ENCODE measurements at regions not wholly inside any gene's neighbourhood (a gene's known extent, or its start where the extent isn't known, plus 50 kb on each side); places are given as distances from the start of the nearest gene placed in this dataset.

GRCh38 chr6:140897804-140898573 is 1234.7 kb upstream of the GJE1 start:
- DNase-seq (ENCODE audit: low spot score): no peak

- DNase-seq (ENCODE audit: low spot score): no peak
Measured at GRCh38 chr6:140897349-140897748, 1235.4 kb upstream of the GJE1 start.

DNA sequence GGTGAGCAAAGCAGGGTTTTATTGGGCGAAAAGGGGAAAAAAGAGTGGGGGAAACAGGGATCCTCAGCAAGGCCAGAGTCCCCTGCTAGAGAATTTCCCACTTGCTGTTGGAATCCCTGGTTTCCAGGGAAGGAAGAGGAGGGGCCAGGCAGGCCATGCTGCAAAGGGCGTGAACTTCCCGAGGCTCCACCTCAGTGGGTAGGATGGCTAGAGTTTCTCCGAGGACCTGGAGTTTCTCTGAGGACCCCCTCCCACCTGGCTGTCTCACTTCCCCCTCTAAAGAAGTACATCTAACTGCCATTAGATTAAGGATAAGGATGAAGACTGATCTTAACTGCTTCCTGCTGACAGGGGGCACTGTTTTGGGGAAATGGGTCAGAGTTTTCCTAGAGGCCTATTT is 1239.3 kb upstream of the GJE1 start:
- DNase-seq (ENCODE audit: low spot score): no peak

- no peak for DNase-seq (ENCODE audit: low spot score)
Measured at GRCh38 chr6:140879946-140880345, 1252.8 kb upstream of the GJE1 start.

DNA sequence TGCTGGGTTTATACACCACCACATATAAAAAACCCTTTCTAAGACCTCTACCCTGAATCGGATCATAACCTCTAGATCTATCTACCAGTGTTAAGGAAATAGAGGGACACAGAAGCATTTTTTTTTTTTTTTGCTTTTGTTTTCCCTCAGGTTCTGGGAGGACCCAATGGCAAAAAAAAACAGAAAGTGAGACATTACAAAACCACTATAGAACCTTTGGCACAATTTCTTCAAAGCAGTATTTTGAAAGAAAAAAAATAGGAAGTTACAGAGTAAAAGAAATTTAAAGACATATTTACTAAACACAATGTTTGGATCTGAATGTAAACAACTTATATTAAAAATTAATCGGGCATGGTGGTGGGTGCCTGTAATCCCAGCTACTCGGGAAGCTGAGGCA is 1258.7 kb upstream of the GJE1 start:
- DNase-seq (ENCODE audit: low spot score): no peak

GRCh38 chr6:140872885-140873284 is 1259.8 kb upstream of the GJE1 start:
- no peak for DNase-seq (ENCODE audit: low spot score)

DNA sequence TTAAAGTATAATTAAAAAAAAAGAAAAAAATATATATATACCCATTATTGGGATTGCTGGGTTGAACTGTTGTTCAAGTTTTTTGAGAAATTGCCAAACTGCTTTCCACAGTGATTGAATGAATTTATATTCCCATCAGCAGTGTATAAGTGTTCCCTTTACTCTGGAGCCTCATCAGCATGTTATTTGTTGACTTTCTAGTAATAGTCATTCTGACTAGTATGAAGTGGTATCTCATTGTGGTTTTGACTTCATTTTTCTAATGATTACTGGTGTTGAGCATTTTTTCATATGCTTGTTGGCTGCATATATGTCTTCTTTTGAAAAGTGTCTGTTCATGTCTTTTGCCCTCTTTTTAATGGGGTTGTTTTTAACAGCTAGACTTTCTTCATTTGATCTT is 1260.8 kb upstream of the GJE1 start:
- no peak for DNase-seq (ENCODE audit: low spot score)

DNA sequence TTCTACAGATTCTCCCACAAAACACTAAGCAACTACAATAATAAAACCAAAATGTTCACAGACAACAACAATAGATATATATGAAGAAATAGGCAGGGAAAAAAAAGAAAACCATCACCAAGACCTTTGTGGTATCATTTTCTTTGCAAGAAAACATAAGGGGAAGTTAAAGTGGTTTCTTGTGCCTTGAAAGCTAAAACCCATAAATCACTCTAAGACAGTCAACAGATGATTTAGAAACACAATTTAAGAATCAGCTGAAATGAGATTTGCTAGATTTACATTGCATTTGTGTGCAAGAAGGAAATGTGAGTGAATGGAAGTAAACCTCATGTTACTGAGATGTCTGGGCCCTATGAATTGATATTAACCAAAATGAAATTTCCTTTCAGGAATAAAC is 1265.4 kb upstream of the GJE1 start:
- no peak for DNase-seq (ENCODE audit: low spot score)

DNA sequence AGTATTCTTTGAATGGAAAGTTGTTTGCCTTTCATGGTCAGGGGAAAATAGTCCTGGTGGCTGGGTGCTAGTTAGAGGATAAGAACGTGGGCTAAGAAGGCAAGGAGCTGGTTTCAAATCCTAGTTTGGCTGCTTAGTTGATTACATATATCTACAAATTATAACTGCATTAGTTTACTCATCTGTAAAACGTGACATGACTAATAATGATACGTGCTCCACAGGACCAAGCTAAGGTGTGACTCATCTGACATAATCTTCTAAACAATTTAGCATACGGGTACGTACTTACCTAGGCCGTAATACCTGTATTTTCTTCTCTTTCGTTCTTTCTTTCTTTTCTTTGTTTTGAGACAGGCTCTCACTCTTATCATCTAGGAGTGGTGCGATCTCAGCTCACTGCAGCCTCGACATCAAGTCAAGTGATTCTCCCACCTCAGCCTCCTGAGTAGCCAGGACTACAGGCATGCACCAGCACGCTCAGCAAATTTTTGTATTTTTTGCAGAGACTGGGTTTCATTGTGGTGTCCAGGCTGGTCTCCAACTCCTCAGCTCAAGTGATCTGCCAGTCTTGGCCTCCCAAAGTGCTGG is 1274.2 kb upstream of the GJE1 start:
- DNase-seq (ENCODE audit: low spot score): no peak

DNA sequence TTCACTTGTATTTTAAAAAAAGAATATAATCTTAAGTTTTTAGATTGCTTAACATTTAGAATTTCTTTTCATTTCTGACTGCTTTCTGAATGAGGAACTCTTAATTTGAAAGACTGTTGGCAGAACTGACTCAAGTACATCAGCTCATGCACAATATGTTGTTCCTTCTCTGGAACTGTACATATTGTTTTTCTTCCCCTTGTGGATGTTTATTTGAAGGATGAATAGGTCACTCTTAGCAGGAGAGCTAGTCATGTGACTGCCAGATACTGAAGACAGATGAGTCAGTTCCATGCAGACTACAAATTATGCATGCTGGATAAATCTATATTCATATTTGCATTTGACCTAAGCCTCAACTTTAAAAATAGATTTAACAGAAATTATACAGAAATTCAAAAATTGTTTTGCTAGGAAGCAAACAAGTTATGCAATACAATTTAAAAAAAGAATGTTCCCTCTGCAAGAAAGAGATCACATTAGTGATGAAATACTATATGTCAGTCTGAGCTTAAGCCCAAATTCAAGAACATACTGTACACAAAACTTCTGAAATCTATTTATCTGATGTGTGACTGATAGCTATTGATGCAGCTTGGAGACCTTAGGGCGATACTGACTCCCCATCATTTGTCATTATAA is 1274.9 kb upstream of the GJE1 start:
- DNase-seq (ENCODE audit: low spot score): no peak

GRCh38 chr6:140855520-140855919 is 1277.2 kb upstream of the GJE1 start:
- DNase-seq (ENCODE audit: low spot score): no peak

GRCh38 chr6:140854318-140854717 is 1278.4 kb upstream of the GJE1 start:
- DNase-seq (ENCODE audit: low spot score): no peak

DNA sequence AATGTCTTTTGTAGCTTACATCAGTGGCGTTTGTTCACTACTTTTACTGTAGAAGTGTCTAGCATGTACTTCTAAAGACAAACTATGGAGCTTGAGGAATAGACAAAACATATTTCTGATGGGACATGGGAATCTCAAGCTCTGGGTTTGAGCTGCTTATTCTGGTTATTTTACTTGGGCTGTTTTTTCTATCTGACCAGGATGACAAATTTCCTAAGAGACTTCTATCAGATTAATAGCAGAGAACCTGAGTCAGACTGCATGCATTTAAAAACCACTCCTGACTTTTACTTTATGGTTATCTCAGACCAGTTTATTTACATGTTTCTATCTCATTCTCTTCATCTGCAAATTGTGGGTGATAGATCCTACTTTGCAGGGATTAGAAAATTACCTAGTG is 1282.3 kb upstream of the GJE1 start:
- no peak for DNase-seq (ENCODE audit: low spot score)

- no peak for DNase-seq (ENCODE audit: low spot score)
Measured at GRCh38 chr6:140849456-140849855, 1283.3 kb upstream of the GJE1 start.

- no peak for DNase-seq (ENCODE audit: low spot score)
Measured at GRCh38 chr6:140847262-140847645, 1285.5 kb upstream of the GJE1 start.

DNA sequence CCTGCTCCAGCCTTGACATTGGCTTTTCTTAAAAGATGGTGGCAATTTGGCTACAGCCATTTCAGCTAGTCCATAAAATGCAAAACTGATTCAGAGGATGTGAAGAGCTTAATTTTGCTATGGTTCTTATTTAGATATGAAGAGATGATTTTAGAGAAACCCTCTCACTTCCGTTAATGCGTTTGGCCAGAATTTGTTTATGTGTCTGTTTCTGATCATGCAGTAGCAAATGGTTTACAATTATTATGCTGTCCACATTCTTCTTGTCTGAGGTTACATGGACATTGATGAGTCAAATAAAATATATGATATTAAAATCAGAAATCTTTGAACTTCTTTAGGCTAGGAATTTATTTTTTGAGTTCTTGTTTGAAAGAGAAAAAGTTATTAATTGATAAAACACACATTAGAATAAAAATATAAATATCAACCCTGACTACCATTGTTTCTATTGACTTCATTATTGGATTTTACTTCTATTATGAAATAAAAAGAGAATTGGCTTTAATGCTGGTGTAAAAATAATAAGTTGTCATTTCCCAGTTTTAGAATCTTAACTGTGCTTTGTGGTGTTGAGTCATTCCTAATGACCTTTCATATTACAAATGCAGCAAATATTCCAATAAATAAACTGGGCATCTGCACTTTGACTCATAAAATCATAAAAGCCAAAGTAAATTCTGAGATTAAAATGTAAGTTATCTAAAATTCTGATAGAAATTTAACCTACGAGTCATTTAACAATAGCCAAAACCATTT is 1286.0 kb upstream of the GJE1 start:
- DNase-seq (ENCODE audit: low spot score): no peak

- no peak for DNase-seq (ENCODE audit: low spot score)
Measured at GRCh38 chr6:140845701-140846100, 1287.0 kb upstream of the GJE1 start.

DNA sequence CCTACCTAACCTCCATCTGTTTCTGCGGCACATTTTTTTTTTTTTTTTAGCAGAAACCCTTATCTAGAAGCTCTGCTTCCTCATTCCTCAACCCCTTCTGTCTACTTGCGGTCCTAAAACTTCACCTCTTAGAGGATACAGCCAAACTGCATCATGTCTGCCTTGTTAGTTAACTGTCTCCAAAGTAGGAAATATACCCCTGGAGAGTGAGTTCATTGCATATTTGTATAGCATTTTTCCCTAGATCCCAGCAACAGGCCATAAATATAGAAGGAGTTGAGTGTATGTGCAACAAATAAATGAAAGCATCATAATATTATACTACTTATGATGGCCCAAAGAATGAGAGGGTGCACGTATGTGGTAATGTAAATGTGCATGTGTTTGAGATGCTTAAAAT is 1288.6 kb upstream of the GJE1 start:
- no peak for DNase-seq (ENCODE audit: low spot score)

GRCh38 chr6:140833408-140833807 is 1299.3 kb upstream of the GJE1 start:
- no peak for DNase-seq (ENCODE audit: low spot score)

DNA sequence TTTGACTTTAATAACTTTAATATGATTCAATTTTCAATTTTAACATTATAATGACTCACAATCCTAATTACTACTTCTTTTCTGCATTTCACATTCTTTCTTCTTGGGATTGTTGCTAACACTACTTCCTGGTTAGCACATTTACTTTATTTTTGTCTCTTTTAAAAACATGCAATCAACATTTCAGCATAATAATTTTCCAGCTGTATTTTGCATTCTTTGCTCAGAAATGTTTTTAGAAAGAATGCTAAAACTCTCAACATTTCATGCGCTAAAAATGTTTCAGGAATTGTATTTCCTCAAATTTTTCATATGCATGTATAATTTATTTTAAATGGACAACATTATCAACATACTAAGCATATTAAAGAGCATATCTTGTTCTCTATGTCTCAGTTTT is 1302.1 kb upstream of the GJE1 start:
- no peak for DNase-seq (ENCODE audit: low spot score)

DNA sequence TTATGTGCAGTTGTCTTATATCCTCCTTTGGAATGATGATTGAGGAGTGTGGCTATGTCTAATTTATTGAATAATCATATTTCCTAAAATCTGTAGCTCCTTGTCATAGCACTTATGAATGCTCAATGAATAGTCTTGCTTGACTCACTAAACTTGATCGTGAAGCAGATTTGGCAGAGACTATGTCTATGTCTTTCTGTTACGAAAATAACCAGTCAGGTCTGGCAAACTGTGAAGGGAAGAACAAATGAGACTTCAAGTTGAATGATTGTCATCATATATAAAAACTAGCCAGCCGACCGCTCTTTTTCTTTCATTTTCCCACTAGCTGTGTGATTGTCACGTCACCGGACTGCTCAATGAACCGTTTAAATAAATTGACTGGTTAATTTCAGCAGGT is 1303.9 kb upstream of the GJE1 start:
- no peak for DNase-seq (ENCODE audit: low spot score)

- DNase-seq (ENCODE audit: low spot score): no peak
Measured at GRCh38 chr6:140827593-140827992, 1305.1 kb upstream of the GJE1 start.

- DNase-seq (ENCODE audit: low spot score): no peak
Measured at GRCh38 chr6:140825731-140826130, 1307.0 kb upstream of the GJE1 start.
